HG03159 (cell line): ENCODE measurements at regions not wholly inside any gene's neighbourhood (a gene's known extent, or its start where the extent isn't known, plus 50 kb on each side); places are given as distances from the start of the nearest gene placed in this dataset.

Source experiments
- ATAC-seq: cut with Tn5 transposase; IDR thresholded peaks from one replicate; pipeline ENCODE4 v1.9.1; 2021; ENCODE audit warnings: mild to moderate bottlenecking, moderate library complexity; ENCODE audit not compliant: unreplicated experiment

- no peak for ATAC-seq
Measured at GRCh38 chr10:57249615-57250281, 888.7 kb upstream of the ZWINT start.

- ATAC-seq: no peak
Measured at GRCh38 chr10:57247271-57247670, 886.2 kb upstream of the ZWINT start.

DNA sequence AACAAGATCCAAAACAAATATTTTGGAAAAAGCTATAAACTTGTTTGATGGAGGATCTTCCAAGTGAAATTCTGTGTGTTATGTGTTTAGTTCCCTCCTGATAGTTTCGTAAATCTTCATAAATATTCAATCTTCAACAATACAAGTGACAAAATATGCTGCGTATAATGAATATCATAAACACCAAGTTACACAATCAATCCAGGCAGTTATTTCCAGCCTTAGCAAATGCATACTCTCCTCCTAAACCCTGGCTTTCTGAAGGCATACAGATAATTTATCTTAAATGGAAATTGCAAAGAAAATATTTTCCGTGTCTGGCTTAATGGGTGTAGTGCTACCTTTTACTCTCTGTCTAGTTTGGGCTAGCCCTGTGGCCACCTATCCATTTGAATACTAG, 864.9 kb upstream of the ZWINT start:
- no peak for ATAC-seq

DNA sequence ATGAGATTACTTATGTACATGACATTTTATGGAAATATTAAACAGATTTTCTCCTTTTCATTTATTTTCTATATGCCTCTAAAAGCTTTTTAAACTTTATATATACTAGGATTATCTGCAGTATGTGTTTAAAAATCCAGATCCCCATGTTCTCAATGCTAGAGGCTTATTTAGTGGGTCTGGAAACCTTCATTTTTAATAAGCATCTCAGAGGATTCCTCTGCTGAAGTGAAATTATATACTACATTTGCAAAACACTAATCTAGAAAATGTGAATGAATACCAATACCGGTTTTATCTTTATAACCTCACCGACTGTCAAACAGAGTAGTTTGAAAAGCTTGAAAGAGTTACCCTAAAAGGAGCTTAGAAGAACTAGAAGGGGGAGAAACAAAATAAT, 863.8 kb upstream of the ZWINT start:
- no peak for ATAC-seq

- no peak for ATAC-seq
Measured at GRCh38 chr10:57222603-57223002, 861.5 kb upstream of the ZWINT start.

- ATAC-seq: no peak
Measured at GRCh38 chr10:57222129-57222528, 861.1 kb upstream of the ZWINT start.

DNA sequence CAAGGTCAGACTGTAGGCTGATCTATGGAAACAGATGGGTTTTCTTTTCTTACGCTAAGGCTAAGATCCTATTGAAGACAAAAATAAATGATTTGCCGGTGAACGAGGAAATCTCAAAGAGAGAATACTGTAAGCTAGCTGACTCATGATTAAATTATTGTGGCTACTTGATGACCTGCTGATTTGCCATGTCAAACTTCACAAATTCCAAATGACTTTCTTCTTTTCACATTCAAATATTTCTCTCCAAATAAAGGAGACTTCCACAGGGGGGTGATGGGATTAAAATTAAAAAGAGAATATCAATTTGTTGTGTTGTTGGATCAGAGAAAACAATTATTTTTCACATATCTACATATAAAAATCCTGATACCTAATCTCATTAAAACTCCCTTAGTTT, 860.6 kb upstream of the ZWINT start:
- ATAC-seq: no peak

GRCh38 chr10:57218382-57218781, 857.3 kb upstream of the ZWINT start:
- no peak for ATAC-seq

GRCh38 chr10:57202356-57202755, 841.3 kb upstream of the ZWINT start:
- ATAC-seq: no peak

GRCh38 chr10:57188846-57189245, 827.8 kb upstream of the ZWINT start:
- no peak for ATAC-seq

GRCh38 chr10:57186201-57186600, 825.1 kb upstream of the ZWINT start:
- no peak for ATAC-seq

GRCh38 chr10:57169597-57169996, 808.5 kb upstream of the ZWINT start:
- no peak for ATAC-seq

- no peak for ATAC-seq
Measured at GRCh38 chr10:57168611-57169240, 807.7 kb upstream of the ZWINT start.

- no peak for ATAC-seq
Measured at GRCh38 chr10:57165671-57166070, 804.6 kb upstream of the ZWINT start.

- no peak for ATAC-seq
Measured at GRCh38 chr10:57162231-57162630, 801.2 kb upstream of the ZWINT start.

- no peak for ATAC-seq
Measured at GRCh38 chr10:57161157-57161556, 800.1 kb upstream of the ZWINT start.

- ATAC-seq: peak; percentile 86
Measured at GRCh38 chr10:57145548-57145947, 784.5 kb upstream of the ZWINT start.

DNA sequence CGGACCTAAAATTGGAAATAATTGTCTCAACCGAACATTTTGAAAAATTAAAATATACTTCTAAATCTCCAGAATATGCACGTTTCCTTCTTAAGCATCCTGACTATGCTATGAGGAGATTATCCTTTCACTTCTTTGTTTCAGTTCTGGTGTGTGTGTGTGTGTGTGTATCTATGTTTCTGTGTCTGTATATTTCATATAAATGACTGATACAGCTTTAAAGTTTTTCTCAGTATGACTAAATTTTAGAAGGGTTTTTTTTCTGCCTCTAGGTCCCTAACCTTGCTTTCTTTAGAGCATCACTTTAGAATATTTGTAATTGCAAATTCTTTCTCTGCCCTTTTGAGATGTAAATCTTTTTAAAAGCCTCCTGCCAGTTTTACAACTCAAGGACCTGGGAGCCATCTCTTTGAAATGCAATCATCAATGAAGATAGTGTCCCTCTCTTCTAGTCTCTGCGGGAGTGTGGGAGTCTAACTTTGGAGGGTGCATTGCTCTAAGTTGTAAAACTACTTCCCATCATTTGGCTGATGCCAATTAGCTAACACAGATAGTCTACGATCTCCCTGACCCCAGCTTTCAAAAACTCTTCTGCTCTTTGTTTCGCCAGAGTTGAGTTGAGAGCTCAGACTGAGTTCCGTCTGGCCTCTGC, 782.0 kb upstream of the ZWINT start:
- ATAC-seq: peak; percentile 70

DNA sequence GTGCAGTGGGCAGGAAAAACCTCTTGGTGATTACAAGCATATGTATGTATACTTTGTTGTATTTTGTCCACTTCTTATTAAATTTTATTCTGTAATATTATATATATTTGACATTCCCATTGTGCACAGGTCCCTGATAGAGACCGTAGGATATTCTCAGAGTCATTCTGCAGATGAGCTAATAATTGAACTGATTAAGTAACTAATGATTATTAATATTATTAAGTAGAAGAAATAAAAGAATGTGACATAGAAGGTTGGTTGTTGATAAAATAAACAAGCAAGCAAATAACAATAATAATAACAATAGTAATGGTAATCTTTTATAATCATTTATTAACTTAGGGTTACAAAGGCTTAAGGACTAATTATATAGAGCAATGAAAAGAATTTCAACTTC, 780.6 kb upstream of the ZWINT start:
- no peak for ATAC-seq

DNA sequence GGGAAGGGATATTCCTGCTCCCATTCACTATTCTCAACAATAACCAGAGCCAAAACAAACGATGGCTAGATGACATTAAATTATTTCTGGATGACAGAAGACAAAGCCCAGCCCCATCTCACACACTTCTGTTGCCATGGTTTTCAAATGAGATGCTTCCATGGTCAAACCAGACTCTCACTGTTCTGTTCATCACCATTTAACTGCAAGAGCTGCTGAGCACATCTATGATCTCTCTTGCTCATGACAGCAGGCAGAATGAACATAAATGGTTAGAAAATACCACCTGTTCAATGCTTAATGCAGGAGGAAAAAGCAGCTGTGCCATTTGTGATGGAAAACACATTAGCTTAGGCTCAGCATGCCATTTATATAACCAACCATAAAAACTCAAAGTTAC, 758.6 kb upstream of the ZWINT start:
- ATAC-seq: no peak

DNA sequence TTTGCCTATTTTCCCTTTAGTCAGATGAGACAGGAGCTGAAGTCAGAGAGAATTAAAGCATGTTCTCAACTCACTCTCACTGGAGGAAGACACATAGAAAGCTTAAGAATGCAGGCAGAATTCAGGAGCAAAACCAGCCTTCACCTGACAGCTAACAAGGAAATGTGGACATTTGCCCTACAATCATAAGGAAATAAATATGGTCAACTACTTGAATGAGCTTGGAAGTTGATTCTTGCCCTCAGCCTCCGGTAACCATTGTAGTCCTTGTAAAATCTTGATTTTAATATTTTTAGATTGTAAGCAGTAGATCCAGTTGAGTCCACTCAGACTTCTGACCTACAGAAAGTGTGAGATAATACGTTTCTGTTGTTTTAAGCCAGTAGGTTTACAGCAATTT, 752.5 kb upstream of the ZWINT start:
- no peak for ATAC-seq

- no peak for ATAC-seq
Measured at GRCh38 chr10:57102236-57102635, 741.2 kb upstream of the ZWINT start.
